Chondrocyte (in vitro differentiated cells): ENCODE measurements at regions not wholly inside any gene's neighbourhood (a gene's known extent, or its start where the extent isn't known, plus 50 kb on each side); places are given as distances from the start of the nearest gene placed in this dataset.
"Not testable (repeated sequence)": the region's sequence is repeated elsewhere in the genome, so short reads cannot be mapped to it uniquely, and the experiment has no call there.

Experiments
- DNase-seq: peaks from one replicate; pipeline ENCODE4 v3.0.0; 2021; ENCODE audit warnings: mixed read lengths, low spot score
- H3K27ac Mint-ChIP-seq: one replicate; pipeline ENCODE4 v1.8.0; 2021; ENCODE audit warnings: mild to moderate bottlenecking, moderate library complexity, mixed read lengths; ENCODE audit not compliant: unreplicated experiment
- H3K27me3 Mint-ChIP-seq: 2 replicates; pipeline ENCODE4 v1.8.0; 2021; ENCODE audit warnings: low read depth, mixed read lengths
- H3K36me3 Mint-ChIP-seq: 2 replicates; pipeline ENCODE4 v1.8.0; 2021; ENCODE audit warnings: low read depth, mixed read lengths
- H3K4me1 Mint-ChIP-seq: 2 replicates; pipeline ENCODE4 v1.8.0; 2021; ENCODE audit warnings: low read depth, mild to moderate bottlenecking, mixed read lengths
- H3K4me3 Mint-ChIP-seq: one replicate; pipeline ENCODE4 v1.8.0; 2021; ENCODE audit warnings: mild to moderate bottlenecking, moderate library complexity, mixed read lengths; ENCODE audit not compliant: unreplicated experiment
- H3K9me3 Mint-ChIP-seq: 2 replicates; pipeline ENCODE4 v1.8.0; 2021; ENCODE audit warnings: low read depth, mixed read lengths
- TF ChIP-seq, protein P1 (sequence below): fragments of 200-600 bp; sonication (generic); IDR thresholded peaks from 2 replicates; pipeline ENCODE4 v1.5.0; 2021; ENCODE audit warnings: antibody characterized with exemption, mild to moderate bottlenecking, moderate library complexity

DNA sequence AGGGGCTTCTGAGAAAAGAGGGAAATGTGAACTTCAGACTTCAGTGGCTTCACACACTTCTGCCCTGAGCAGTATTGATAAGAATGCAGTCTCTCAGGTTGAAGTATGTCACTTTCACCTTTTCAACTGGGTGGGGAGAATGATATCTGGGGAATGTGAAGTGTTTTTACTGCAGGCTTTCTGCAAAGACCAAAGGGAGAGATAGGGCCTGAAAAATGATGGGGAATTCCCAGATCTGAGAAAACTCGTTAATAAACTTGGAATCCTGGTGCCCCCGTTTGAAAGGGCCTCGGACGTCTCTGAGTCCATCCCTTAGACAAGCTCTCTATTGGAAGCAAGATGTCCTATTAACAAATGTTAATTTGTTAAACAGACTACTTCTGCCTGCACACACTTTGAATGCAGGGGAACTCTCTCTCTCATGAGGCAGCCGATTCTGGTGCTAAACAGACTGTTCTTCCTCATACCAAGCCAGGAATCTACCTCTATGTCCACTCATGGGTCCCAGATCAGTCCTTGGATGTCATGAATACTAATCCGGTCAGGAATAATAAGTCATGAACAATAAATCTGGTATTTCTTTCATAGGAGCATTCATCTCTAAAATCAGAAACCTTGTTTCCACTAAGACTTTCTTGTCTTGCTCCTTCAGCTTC lies 193.6 kb downstream of the JCAD start:
- peaks cover 6% of the 10 kb centered on the region for H3K9me3 Mint-ChIP-seq
- peaks cover 29% of the 10 kb centered on the region for H3K4me1 Mint-ChIP-seq
- no peaks in the 10 kb centered on the region for H3K27me3 Mint-ChIP-seq
- TF ChIP-seq, protein P1, sequence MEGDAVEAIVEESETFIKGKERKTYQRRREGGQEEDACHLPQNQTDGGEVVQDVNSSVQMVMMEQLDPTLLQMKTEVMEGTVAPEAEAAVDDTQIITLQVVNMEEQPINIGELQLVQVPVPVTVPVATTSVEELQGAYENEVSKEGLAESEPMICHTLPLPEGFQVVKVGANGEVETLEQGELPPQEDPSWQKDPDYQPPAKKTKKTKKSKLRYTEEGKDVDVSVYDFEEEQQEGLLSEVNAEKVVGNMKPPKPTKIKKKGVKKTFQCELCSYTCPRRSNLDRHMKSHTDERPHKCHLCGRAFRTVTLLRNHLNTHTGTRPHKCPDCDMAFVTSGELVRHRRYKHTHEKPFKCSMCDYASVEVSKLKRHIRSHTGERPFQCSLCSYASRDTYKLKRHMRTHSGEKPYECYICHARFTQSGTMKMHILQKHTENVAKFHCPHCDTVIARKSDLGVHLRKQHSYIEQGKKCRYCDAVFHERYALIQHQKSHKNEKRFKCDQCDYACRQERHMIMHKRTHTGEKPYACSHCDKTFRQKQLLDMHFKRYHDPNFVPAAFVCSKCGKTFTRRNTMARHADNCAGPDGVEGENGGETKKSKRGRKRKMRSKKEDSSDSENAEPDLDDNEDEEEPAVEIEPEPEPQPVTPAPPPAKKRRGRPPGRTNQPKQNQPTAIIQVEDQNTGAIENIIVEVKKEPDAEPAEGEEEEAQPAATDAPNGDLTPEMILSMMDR, result no peak
- DNase-seq, result no peak
- no peak overlapping the region for H3K27ac Mint-ChIP-seq
- no peak overlapping the region for H3K4me3 Mint-ChIP-seq
- no peaks in the 10 kb centered on the region for H3K36me3 Mint-ChIP-seq

DNA sequence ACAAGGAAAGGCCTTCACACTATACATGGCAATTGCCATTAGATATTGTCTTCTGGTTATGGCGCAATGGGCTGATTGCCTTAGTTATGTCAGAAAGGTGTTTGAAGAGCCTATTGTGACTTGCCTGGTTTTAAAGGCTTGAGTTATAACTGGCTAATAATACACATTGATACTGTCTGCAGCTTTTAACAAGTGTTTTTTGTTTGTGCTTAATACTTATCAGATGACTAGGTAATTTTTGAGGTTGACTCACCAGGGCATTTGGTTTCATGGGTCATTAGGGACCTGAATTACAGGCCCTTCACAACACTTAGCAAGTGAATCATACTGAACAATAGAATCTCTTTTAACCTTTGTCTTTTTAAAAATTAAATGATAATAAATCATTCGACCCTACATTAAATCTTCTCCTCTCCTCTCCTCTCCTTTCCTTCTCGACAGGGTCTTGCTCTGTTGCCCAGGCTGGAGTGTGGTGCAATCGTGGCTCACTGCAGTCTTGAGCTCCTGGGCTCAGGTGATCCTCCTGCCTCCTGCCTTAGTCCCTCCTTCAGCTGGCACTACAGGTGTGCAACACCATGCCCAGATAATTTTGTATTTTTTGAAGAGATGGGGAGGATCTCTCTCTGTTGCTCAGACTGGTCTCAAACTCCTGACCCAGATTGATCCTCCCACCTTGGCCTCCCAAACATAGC lies 196.3 kb downstream of the JCAD start:
- H3K4me1 Mint-ChIP-seq, result peaks cover 55% of the 10 kb centered on the region
- H3K4me3 Mint-ChIP-seq, result no peak overlapping the region
- no peaks in the 10 kb centered on the region for H3K27me3 Mint-ChIP-seq
- TF ChIP-seq, protein P1, result no peak
- H3K9me3 Mint-ChIP-seq, result no peaks in the 10 kb centered on the region
- DNase-seq, result no peak
- H3K27ac Mint-ChIP-seq, result no peak overlapping the region
- H3K36me3 Mint-ChIP-seq, result no peaks in the 10 kb centered on the region

DNA sequence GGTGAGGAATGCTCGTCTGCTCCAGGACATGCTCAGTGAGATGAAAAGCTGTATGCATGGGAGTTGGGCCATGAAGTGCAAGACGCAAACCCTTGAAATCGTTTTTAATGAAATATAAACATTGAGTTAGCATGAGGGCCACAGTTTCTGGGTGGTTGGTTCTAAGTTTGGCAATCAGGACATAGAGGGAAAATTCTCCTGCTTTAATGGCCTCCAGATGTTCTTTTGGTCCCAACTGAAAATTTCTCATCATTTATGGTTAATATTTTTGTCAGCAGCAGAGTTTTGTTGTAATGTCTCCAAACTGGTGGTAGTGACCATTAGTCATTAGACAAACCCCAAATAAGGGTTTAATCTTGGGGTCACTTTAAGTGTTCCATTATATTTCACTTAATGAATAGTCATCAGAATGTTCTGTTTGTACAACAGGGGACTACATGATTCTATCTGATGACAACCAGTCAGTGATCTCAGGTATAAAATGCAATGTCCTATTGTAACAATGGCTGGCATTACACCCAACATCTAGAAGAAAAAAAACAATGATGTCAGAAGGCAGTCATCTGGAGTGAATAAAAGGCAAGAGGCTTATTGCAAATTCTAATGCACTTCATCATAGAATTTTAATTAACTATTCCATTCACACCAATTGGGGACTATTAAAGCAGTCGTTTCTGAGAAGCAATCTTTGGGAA lies 197.4 kb downstream of the JCAD start:
- DNase-seq, result no peak
- no peak overlapping the region for H3K4me3 Mint-ChIP-seq
- peaks cover 62% of the 10 kb centered on the region for H3K4me1 Mint-ChIP-seq
- no peaks in the 10 kb centered on the region for H3K36me3 Mint-ChIP-seq
- H3K27me3 Mint-ChIP-seq, result no peaks in the 10 kb centered on the region
- no peak overlapping the region for H3K27ac Mint-ChIP-seq
- H3K9me3 Mint-ChIP-seq, result no peaks in the 10 kb centered on the region
- TF ChIP-seq, protein P1, result no peak

DNA sequence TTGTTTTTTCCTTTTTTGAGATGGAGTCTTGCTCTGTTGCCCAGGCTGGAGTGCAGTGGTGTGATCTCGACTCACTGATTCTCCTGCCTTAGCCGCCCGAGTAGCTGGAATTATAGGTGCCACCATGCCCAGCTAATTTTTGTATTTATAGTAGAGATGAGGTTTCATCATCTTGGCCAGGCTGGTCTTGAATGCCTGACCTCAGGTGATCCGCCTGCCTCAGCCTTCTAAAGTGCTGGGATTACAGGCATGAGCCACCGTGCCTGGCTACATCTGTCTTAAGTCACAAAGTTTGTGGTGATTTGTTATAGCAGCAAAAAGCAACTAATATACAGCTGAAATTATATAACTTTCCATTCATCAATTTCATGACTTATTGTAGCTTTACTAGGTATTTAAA lies 198.2 kb downstream of the JCAD start:
- peaks cover 59% of the 10 kb centered on the region for H3K4me1 Mint-ChIP-seq
- H3K9me3 Mint-ChIP-seq, H3K27ac Mint-ChIP-seq, H3K36me3 Mint-ChIP-seq, DNase-seq, H3K4me3 Mint-ChIP-seq, H3K27me3 Mint-ChIP-seq: not testable (repeated sequence)

DNA sequence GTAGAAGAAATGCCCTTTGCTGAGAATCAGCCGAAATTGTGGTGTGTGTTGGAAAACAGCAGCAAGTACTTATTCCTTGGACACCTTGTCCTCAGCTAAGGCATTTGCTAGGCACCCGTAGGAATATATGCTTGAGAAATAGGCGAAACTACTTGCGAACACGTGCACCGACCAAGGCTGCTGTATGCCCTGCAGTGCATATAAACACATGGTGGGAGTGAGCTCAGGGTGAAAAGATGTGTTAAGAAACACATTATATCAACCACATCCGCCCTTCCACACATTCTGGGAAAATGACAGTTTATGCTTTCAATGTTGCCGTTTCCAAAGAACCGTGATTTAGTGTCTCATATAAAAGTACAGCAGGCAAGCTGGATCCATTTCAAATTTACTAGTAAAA lies 199.2 kb downstream of the JCAD start:
- peaks cover 51% of the 10 kb centered on the region for H3K4me1 Mint-ChIP-seq
- H3K4me3 Mint-ChIP-seq, result no peak overlapping the region
- H3K27me3 Mint-ChIP-seq, result no peaks in the 10 kb centered on the region
- DNase-seq, result no peak
- H3K36me3 Mint-ChIP-seq, result no peaks in the 10 kb centered on the region
- no peaks in the 10 kb centered on the region for H3K9me3 Mint-ChIP-seq
- TF ChIP-seq, protein P1, result no peak
- H3K27ac Mint-ChIP-seq, result peak overlapping the region; percentile 61
